ENCODE measurements at regions not wholly inside any gene's neighbourhood (a gene's known extent, or its start where the extent isn't known, plus 50 kb on each side); places are given as distances from the start of the nearest gene placed in this dataset.

DNA sequence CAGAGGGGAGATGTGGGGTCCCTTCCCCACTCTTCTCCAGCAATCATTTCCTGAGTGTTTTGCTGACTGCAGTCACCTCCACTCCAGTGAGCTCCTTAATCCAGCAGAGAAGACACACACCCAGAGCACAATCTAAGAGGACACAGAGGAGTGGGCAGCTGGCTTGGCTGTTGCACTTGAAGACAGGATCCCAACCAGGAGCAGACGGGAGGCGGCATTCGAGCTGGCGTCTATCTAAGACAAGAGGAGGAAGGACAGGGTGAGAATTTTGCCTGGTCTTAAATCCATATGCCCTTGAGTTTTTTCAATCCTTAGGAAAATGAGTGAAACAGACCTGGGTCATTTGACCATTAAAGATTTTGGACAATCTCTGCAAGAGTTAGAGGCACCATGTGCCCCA, 56.1 kb upstream of the SIM2 start (continued):
- TF ChIP-seq NFIC (IDR thresholded peaks at IDR 0.05; ENCODE audit: borderline replicate concordance) = no peak
- no peak for TF ChIP-seq MEF2A (IDR thresholded peaks at IDR 0.05; ENCODE audit: borderline replicate concordance, low read depth)
- no peak for TF ChIP-seq JUND (IDR thresholded peaks at IDR 0.05)
- TF ChIP-seq EP300 (IDR thresholded peaks at IDR 0.05; ENCODE audit: borderline replicate concordance in 1 of 2, low read depth in 1 of 2, low read length in 1 of 2) = no peak
- no peak for TF ChIP-seq GATA2 (CRISPR knock-in tag; IDR thresholded peaks at IDR 0.05)
- no peak for TF ChIP-seq RFX5 (IDR thresholded peaks at IDR 0.05; ENCODE audit: low read length)
- TF ChIP-seq RAD21 (IDR thresholded peaks at IDR 0.05; ENCODE audit: low read length) = no peak
- TF ChIP-seq, protein P1, sequence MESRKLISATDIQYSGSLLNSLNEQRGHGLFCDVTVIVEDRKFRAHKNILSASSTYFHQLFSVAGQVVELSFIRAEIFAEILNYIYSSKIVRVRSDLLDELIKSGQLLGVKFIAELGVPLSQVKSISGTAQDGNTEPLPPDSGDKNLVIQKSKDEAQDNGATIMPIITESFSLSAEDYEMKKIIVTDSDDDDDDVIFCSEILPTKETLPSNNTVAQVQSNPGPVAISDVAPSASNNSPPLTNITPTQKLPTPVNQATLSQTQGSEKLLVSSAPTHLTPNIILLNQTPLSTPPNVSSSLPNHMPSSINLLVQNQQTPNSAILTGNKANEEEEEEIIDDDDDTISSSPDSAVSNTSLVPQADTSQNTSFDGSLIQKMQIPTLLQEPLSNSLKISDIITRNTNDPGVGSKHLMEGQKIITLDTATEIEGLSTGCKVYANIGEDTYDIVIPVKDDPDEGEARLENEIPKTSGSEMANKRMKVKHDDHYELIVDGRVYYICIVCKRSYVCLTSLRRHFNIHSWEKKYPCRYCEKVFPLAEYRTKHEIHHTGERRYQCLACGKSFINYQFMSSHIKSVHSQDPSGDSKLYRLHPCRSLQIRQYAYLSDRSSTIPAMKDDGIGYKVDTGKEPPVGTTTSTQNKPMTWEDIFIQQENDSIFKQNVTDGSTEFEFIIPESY (IDR thresholded peaks at IDR 0.05; ENCODE audit: borderline replicate concordance, low read depth) = no peak
- TF ChIP-seq FOXM1 (IDR thresholded peaks at IDR 0.05; ENCODE audit: low read depth) = no peak
- no peak for TF ChIP-seq ELF1 (IDR thresholded peaks at IDR 0.05)
- TF ChIP-seq, protein P2, sequence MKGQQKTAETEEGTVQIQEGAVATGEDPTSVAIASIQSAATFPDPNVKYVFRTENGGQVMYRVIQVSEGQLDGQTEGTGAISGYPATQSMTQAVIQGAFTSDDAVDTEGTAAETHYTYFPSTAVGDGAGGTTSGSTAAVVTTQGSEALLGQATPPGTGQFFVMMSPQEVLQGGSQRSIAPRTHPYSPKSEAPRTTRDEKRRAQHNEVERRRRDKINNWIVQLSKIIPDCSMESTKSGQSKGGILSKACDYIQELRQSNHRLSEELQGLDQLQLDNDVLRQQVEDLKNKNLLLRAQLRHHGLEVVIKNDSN (IDR thresholded peaks at IDR 0.05; ENCODE audit: borderline replicate concordance, low read depth) = no peak
- TF ChIP-seq, protein P3, sequence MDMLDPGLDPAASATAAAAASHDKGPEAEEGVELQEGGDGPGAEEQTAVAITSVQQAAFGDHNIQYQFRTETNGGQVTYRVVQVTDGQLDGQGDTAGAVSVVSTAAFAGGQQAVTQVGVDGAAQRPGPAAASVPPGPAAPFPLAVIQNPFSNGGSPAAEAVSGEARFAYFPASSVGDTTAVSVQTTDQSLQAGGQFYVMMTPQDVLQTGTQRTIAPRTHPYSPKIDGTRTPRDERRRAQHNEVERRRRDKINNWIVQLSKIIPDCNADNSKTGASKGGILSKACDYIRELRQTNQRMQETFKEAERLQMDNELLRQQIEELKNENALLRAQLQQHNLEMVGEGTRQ (IDR thresholded peaks at IDR 0.05; ENCODE audit: borderline replicate concordance, low read depth, low read length) = no peak
- TF ChIP-seq TCF12 (IDR thresholded peaks at IDR 0.05) = no peak
- TF ChIP-seq, protein P4, sequence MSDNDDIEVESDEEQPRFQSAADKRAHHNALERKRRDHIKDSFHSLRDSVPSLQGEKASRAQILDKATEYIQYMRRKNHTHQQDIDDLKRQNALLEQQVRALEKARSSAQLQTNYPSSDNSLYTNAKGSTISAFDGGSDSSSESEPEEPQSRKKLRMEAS (IDR thresholded peaks at IDR 0.05; ENCODE audit: low read depth) = no peak

DNA sequence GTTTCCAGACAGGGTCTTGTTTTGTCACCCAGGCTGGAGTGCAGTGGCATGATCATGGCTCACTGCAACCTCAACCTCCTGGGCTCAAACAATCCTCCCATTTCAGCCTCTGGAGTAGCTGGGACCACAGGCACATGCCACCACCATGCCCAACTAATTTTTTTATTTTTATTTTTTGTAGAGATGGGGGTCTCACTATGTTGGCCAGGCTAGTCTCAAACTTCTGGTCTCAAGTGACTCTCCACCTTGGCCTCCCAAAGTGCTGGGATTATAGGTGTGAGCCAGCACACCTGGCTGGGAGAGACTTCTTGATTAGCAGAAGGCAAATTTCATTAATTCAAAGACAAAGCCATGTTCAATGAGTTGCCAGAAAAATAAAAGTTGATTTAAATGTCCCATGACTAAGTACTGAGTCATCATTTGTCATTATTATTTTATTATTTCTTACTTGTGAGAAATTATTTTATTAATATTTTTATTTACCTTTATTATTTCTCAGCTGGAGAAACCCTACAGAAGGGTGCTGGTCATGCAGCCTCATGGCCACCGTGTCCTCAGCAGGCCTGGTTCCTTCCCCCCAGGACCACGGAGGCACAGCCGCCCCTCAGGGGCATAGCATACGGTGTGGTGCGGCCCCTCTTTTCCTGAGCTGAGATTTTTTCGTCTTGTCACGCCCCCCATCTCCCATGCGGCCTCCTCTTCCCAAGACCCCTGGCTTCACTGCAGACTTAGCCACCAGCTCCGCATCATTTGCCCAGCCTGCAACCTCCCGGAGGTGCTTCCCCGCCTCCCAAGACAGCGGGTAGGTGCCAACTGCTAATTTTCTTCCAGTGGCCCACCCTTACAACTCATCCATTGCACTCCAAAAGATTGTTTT, 55.3 kb upstream of the SIM2 start:
- Histone ChIP-seq H3K79me2 (ENCODE audit: insufficient read depth) (no peaks in the 10 kb centered on the region), H3K27me3 (ENCODE audit: insufficient read depth) (peaks cover 37% of the 10 kb centered on the region; the same call in 1 of the 2 replicates), H3K27ac (ENCODE audit: low read depth in 2 of 2, low read length in 1 of 2) (no peak overlapping the region), H3K9ac (no peak overlapping the region), H2AFZ (ENCODE audit: low read depth) (no peak overlapping the region), H3K4me2 (no peak overlapping the region), H3F3A (replicated peaks; ENCODE audit: insufficient read depth) (no peaks in the 10 kb centered on the region), H3K4me3 (ENCODE audit: low read depth in 2 of 2, low read length in 1 of 2) (no peak overlapping the region), H4K20me1 (ENCODE audit: insufficient read depth) (no peaks in the 10 kb centered on the region), H3K9me3 (no peaks in the 10 kb centered on the region), H3K36me3 (replicated peaks in 1 of 2; ENCODE audit: control insufficient read depth in 1 of 2, insufficient read depth in 2 of 2, low read length in 1 of 2) (no peaks in the 10 kb centered on the region), H3K9me2 (no peaks in the 10 kb centered on the region), H3K4me1 (ENCODE audit: control insufficient read depth in 1 of 2, insufficient read depth in 2 of 2, low read depth in 1 of 2, low read length in 1 of 2) (no peaks in the 10 kb centered on the region; a peak in 1 of 4 replicates)
- CTCF ChIA-PET = interaction anchor here (0.8 kb wide), 1 partner anchor 13 kb away, joined by 3 read pairs; no protein-coding TSS in a partner anchor
- POLR2A ChIA-PET = no interaction called here
- WGBS (ENCODE audit: low lambda C conversion rate) = 32% methylated on average over 11 of the region's 12 CpGs
- DNase-seq = no peak
- TF ChIP-seq EP300 (IDR thresholded peaks at IDR 0.05; ENCODE audit: borderline replicate concordance in 1 of 2, low read depth in 1 of 2, low read length in 1 of 2) (no peak), NRF1 (IDR thresholded peaks at IDR 0.05; ENCODE audit: low read depth, low read length) (no peak), TEAD4 (IDR thresholded peaks at IDR 0.05; ENCODE audit: borderline replicate concordance, insufficient read depth) (no peak), GABPA (IDR thresholded peaks at IDR 0.05; ENCODE audit: low read depth) (no peak), FOSL2 (IDR thresholded peaks at IDR 0.05; ENCODE audit: borderline replicate concordance, low read depth) (no peak)
- TF ChIP-seq, protein P5, sequence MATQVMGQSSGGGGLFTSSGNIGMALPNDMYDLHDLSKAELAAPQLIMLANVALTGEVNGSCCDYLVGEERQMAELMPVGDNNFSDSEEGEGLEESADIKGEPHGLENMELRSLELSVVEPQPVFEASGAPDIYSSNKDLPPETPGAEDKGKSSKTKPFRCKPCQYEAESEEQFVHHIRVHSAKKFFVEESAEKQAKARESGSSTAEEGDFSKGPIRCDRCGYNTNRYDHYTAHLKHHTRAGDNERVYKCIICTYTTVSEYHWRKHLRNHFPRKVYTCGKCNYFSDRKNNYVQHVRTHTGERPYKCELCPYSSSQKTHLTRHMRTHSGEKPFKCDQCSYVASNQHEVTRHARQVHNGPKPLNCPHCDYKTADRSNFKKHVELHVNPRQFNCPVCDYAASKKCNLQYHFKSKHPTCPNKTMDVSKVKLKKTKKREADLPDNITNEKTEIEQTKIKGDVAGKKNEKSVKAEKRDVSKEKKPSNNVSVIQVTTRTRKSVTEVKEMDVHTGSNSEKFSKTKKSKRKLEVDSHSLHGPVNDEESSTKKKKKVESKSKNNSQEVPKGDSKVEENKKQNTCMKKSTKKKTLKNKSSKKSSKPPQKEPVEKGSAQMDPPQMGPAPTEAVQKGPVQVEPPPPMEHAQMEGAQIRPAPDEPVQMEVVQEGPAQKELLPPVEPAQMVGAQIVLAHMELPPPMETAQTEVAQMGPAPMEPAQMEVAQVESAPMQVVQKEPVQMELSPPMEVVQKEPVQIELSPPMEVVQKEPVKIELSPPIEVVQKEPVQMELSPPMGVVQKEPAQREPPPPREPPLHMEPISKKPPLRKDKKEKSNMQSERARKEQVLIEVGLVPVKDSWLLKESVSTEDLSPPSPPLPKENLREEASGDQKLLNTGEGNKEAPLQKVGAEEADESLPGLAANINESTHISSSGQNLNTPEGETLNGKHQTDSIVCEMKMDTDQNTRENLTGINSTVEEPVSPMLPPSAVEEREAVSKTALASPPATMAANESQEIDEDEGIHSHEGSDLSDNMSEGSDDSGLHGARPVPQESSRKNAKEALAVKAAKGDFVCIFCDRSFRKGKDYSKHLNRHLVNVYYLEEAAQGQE (IDR thresholded peaks at IDR 0.05; ENCODE audit: low read depth, low read length) = no peak
- TF ChIP-seq, protein P6, sequence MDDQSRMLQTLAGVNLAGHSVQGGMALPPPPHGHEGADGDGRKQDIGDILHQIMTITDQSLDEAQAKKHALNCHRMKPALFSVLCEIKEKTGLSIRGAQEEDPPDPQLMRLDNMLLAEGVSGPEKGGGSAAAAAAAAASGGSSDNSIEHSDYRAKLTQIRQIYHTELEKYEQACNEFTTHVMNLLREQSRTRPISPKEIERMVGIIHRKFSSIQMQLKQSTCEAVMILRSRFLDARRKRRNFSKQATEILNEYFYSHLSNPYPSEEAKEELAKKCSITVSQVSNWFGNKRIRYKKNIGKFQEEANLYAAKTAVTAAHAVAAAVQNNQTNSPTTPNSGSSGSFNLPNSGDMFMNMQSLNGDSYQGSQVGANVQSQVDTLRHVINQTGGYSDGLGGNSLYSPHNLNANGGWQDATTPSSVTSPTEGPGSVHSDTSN (IDR thresholded peaks at IDR 0.05) = no peak
- TF ChIP-seq, protein P3 (IDR thresholded peaks at IDR 0.05; ENCODE audit: borderline replicate concordance, low read depth, low read length) = no peak
- TF ChIP-seq, protein P2 (IDR thresholded peaks at IDR 0.05; ENCODE audit: borderline replicate concordance, low read depth) = no peak
